H9 (cell line): ENCODE measurements at regions not wholly inside any gene's neighbourhood (a gene's known extent, or its start where the extent isn't known, plus 50 kb on each side); places are given as distances from the start of the nearest gene placed in this dataset.

ENCODE experiments used
- DNase-seq: peaks from one replicate; pipeline ENCODE4 v3.0.0-alpha.2; 2017
- H2AFZ ChIP-seq: one replicate; pipeline ENCODE4 v1.6.1; 2013; ENCODE audit warnings: mild to moderate bottlenecking, low read length, control low read depth, moderate library complexity
- H2AK5ac ChIP-seq: 2 replicates; pipeline ENCODE4 v1.6.1; 2013; ENCODE audit warnings: low read length, control low read depth, mixed read lengths; ENCODE audit not compliant: insufficient read length
- H2BK120ac ChIP-seq: one replicate; pipeline ENCODE4 v1.6.1; 2013; ENCODE audit warnings: low read depth, mild to moderate bottlenecking, low read length, control low read depth, inconsistent platforms; ENCODE audit not compliant: poor library complexity, severe bottlenecking
- H2BK12ac ChIP-seq: 2 replicates; pipeline ENCODE4 v1.6.1; 2013; ENCODE audit warnings: low read length, control low read depth, mixed read lengths, low read depth; ENCODE audit not compliant: insufficient read length
- H2BK15ac ChIP-seq: 2 replicates; pipeline ENCODE4 v1.6.1; 2013; ENCODE audit warnings: low read depth, low read length, control low read depth
- H2BK20ac ChIP-seq: one replicate; pipeline ENCODE4 v1.6.1; 2013; ENCODE audit warnings: low read depth, mild to moderate bottlenecking, low read length, control low read depth, inconsistent platforms; ENCODE audit not compliant: poor library complexity, severe bottlenecking
- H2BK5ac ChIP-seq: 2 replicates; pipeline ENCODE4 v1.6.1; 2013; ENCODE audit warnings: low read length, control low read depth, mixed read lengths; ENCODE audit not compliant: insufficient read length
- H3K14ac ChIP-seq: 2 replicates; pipeline ENCODE4 v1.6.1; 2013; ENCODE audit warnings: low read length, control low read depth; ENCODE audit not compliant: insufficient read depth
- H3K18ac ChIP-seq: 2 replicates; pipeline ENCODE4 v1.6.1; 2013; ENCODE audit warnings: low read depth, mild to moderate bottlenecking, mixed read lengths, low read length, control low read depth; ENCODE audit not compliant: insufficient read length
- H3K23ac ChIP-seq: 2 replicates; pipeline ENCODE4 v1.6.1; 2013; ENCODE audit warnings: low read length, control low read depth, mixed read lengths, low read depth; ENCODE audit not compliant: insufficient read length
- H3K23me2 ChIP-seq: 2 replicates; pipeline ENCODE4 v1.6.1; 2013; ENCODE audit warnings: low read depth, mild to moderate bottlenecking, mixed read lengths, low read length, control low read depth; ENCODE audit not compliant: insufficient read length, poor library complexity, severe bottlenecking
- H3K27ac ChIP-seq: 2 replicates; pipeline ENCODE4 v1.5.1; 2013; ENCODE audit warnings: low read length, control low read depth, mixed read lengths, low read depth; ENCODE audit not compliant: insufficient read length
- H3K27me3 ChIP-seq: 2 replicates; pipeline ENCODE4 v1.6.1; 2013; ENCODE audit warnings: low read length, control low read depth, inconsistent platforms; ENCODE audit not compliant: insufficient read depth
- H3K4ac ChIP-seq: 2 replicates; pipeline ENCODE4 v1.6.1; 2013; ENCODE audit warnings: low read depth, mild to moderate bottlenecking, control low read depth, inconsistent platforms, low read length, moderate library complexity
- H3K4me1 ChIP-seq: 2 replicates; pipeline ENCODE4 v1.6.1; 2013; ENCODE audit warnings: low read length, control low read depth, inconsistent platforms; ENCODE audit not compliant: insufficient read depth
- H3K4me2 ChIP-seq: 2 replicates; pipeline ENCODE4 v1.6.1; 2013; ENCODE audit warnings: low read length, control low read depth, mixed read lengths; ENCODE audit not compliant: insufficient read length, insufficient read depth
- H3K56ac ChIP-seq: 2 replicates; pipeline ENCODE4 v1.6.1; 2013; ENCODE audit warnings: low read depth, mild to moderate bottlenecking, mixed read lengths, low read length, control low read depth; ENCODE audit not compliant: insufficient read length
- H3K79me1 ChIP-seq: 2 replicates; pipeline ENCODE4 v1.6.1; 2013; ENCODE audit warnings: low read depth, mild to moderate bottlenecking, moderate library complexity, low read length, control low read depth, inconsistent platforms; ENCODE audit not compliant: insufficient read depth, poor library complexity, severe bottlenecking
- H3K79me2 ChIP-seq: 2 replicates; pipeline ENCODE4 v1.6.1; 2013; ENCODE audit warnings: low read length, control low read depth, inconsistent platforms; ENCODE audit not compliant: insufficient read depth
- H3K9ac ChIP-seq: 2 replicates; pipeline ENCODE4 v1.6.1; 2013; ENCODE audit warnings: low read length, control low read depth, mixed read lengths; ENCODE audit not compliant: insufficient read length; ENCODE audit errors: extremely low read depth
- H3K9me3 ChIP-seq: one replicate; pipeline ENCODE4 v1.6.1; 2013; ENCODE audit warnings: low read depth, low read length, inconsistent platforms; ENCODE audit not compliant: control insufficient read depth
- H3T11ph ChIP-seq: one replicate; pipeline ENCODE4 v1.6.1; 2013; ENCODE audit warnings: mild to moderate bottlenecking, low read length, control low read depth, inconsistent platforms
- H4K20me1 ChIP-seq: one replicate; pipeline ENCODE4 v1.6.1; 2013; ENCODE audit not compliant: control insufficient read depth, insufficient read length, insufficient read depth
- H4K5ac ChIP-seq: 2 replicates; pipeline ENCODE4 v1.6.1; 2013; ENCODE audit warnings: low read depth, mild to moderate bottlenecking, mixed read lengths, low read length, control low read depth; ENCODE audit not compliant: insufficient read length
- H4K8ac ChIP-seq: replicated peaks from 2 replicates; pipeline ENCODE4 v1.6.1; 2013; ENCODE audit warnings: low read length, control low read depth, mixed read lengths, low read depth; ENCODE audit not compliant: insufficient read length
- H4K91ac ChIP-seq: 2 replicates; pipeline ENCODE4 v1.6.1; 2013; ENCODE audit warnings: low read depth, mild to moderate bottlenecking, moderate library complexity, mixed read lengths, low read length, control low read depth; ENCODE audit not compliant: insufficient read length
- H3K27ac Mint-ChIP-seq, 3 experiments: 2 replicates in 2 of 3; 3 replicates in 1 of 3; pipeline ENCODE4 v1.8.0; 2020 to 2021; ENCODE audit warnings: mixed read lengths in 3 of 3, mild to moderate bottlenecking in 1 of 3, moderate library complexity in 1 of 3
- H3K27me3 Mint-ChIP-seq: 2 replicates; pipeline ENCODE4 v1.8.0; 2021; ENCODE audit warnings: low read depth, mild to moderate bottlenecking, moderate library complexity, mixed read lengths
- H3K36me3 Mint-ChIP-seq, 3 experiments: 2 replicates in 2 of 3; 3 replicates in 1 of 3; pipeline ENCODE4 v1.8.0; 2020 to 2021; ENCODE audit warnings: low read depth in 3 of 3, mixed read lengths in 3 of 3; ENCODE audit not compliant: insufficient read depth in 1 of 3
- H3K4me1 Mint-ChIP-seq, 2 experiments: 2 replicates each; pipeline ENCODE4 v1.8.0; 2020; ENCODE audit warnings: mixed read lengths in 2 of 2
- H3K4me3 Mint-ChIP-seq, 2 experiments: 2 replicates in 1 of 2; 3 replicates in 1 of 2; pipeline ENCODE4 v1.8.0; 2020 to 2021; ENCODE audit warnings: mild to moderate bottlenecking in 2 of 2, mixed read lengths in 2 of 2, moderate library complexity in 1 of 2
- H3K9me3 Mint-ChIP-seq, 2 experiments: 2 replicates in 1 of 2; 3 replicates in 1 of 2; pipeline ENCODE4 v1.8.0; 2020; ENCODE audit warnings: mild to moderate bottlenecking in 2 of 2, mixed read lengths in 2 of 2, moderate library complexity in 1 of 2
- CTCF ChIP-seq: fragments of 200-600 bp; sonication (generic); conservative IDR thresholded peaks from 3 replicates; pipeline ENCODE4 v1.8.0; 2021; ENCODE audit warnings: antibody characterized with exemption, mild to moderate bottlenecking
- WGBS: extraction: QIAGEN DNeasy Blood & Tissue Kit; methylation state at CpG from one replicate; pipeline ENCODE4 v1.1.7; 2013; ENCODE audit warnings: missing lambda C conversion rate, low lambda C conversion rate, mixed read lengths; ENCODE audit not compliant: insufficient read length; ENCODE audit errors: extremely low coverage; 5-methylcytosine and 5-hydroxymethylcytosine counted together

GRCh38 chr1:195193134-195193533, 1415.1 kb downstream of the KCNT2 start:
- H3K4me1 ChIP-seq = 0 out of 2 replicates have a peak, but pooled peaks cover 2% of the 10 kb centered on the region

More at GRCh38 chr1:195193134-195193533, 1415.1 kb downstream of the KCNT2 start:
- H4K20me1 ChIP-seq = no peaks in the 10 kb centered on the region
- no peak overlapping the region for H3K9ac ChIP-seq
- no peak overlapping the region for H2BK20ac ChIP-seq
- Mint-ChIP-seq H3K36me3 (no peaks in the 10 kb centered on the region; a peak in 2 of 7 replicates), H3K4me1 (peaks cover 5 to 11% of the 10 kb centered on the region in 2 experiments), H3K9me3 (no peaks in the 10 kb centered on the region; a peak in 1 of 5 replicates), H3K27ac (no peak overlapping the region), H3K4me3 (no peak overlapping the region), H3K27me3 (no peaks in the 10 kb centered on the region; the same call in 1 of the 2 replicates)
- DNase-seq = no peak
- no peak overlapping the region for H2AFZ ChIP-seq
- TF ChIP-seq CTCF = no peak
- H3K27me3 ChIP-seq = no peaks in the 10 kb centered on the region
- no peaks in the 10 kb centered on the region for H3K79me2 ChIP-seq
- no peak overlapping the region for H3K23ac ChIP-seq
- H3K14ac ChIP-seq = no peak overlapping the region
- no peak overlapping the region for H3K18ac ChIP-seq
- no peak overlapping the region for H4K8ac ChIP-seq
- no peak overlapping the region for H3K4ac ChIP-seq
- H2BK15ac ChIP-seq = no peak overlapping the region
- no peaks in the 10 kb centered on the region for H3K79me1 ChIP-seq
- H3K9me3 ChIP-seq = no peaks in the 10 kb centered on the region
- H2BK12ac ChIP-seq = no peak overlapping the region
- no peak overlapping the region for H3K56ac ChIP-seq
- H3K23me2 ChIP-seq = no peaks in the 10 kb centered on the region
- no peak overlapping the region for H4K5ac ChIP-seq
- no peak overlapping the region for H4K91ac ChIP-seq
- WGBS = no CpG with 5 or more reads among the region's 3 CpGs
- no peak overlapping the region for H3K4me2 ChIP-seq
- no peak overlapping the region for H2AK5ac ChIP-seq
- H3K27ac ChIP-seq = no peak overlapping the region
- H2BK5ac ChIP-seq = no peak overlapping the region
- H2BK120ac ChIP-seq = no peak overlapping the region
- H3T11ph ChIP-seq = no peak overlapping the region
